ENCODE measurements at regions not wholly inside any gene's neighbourhood (a gene's known extent, or its start where the extent isn't known, plus 50 kb on each side); places are given as distances from the start of the nearest gene placed in this dataset.
"Not testable (repeated sequence)": the region's sequence is repeated elsewhere in the genome, so short reads cannot be mapped to it uniquely, and the experiment has no call there.

DNA sequence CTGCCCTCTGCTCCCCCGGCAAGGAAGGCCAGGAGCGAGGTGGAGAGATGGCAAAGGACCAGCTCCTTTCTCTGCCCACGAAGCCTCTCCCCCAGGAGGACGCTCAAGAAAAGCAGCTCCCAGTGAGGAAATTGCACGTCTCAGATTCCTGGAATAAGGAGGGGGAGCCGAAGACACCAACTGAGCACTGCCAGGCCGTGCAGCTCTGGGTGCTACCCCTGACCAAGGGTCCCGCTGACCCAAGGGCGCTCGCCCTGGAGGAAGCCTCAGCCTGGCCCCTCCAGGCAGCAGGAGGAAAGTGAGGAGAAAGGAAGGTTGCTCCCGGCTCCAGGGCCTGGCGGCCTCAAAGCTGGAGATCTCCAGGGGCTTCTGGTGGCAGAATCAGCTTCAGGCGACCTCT, 174.1 kb upstream of the SFSWAP start:
- Histone ChIP-seq H3K79me1 (ENCODE audit: low read length) (no peaks in the 10 kb centered on the region), H3K4ac (ENCODE audit: low read depth, low read length) (no peak overlapping the region), H3K36me3 (ENCODE audit: control insufficient read depth, insufficient read depth, low read length) (no peaks in the 10 kb centered on the region), H3K79me2 (ENCODE audit: control insufficient read depth, insufficient read depth, low read length) (no peaks in the 10 kb centered on the region), H3K56ac (ENCODE audit: low read length) (no peak overlapping the region), H2BK120ac (ENCODE audit: low read depth, low read length) (no peak overlapping the region), H2AK5ac (ENCODE audit: low read length) (no peak overlapping the region), H3K23ac (ENCODE audit: low read length) (no peak overlapping the region), H3K4me3 (ENCODE audit: low read length) (no peak overlapping the region), H2BK15ac (replicated peaks; ENCODE audit: low read depth) (no peak overlapping the region), H3K27ac (ENCODE audit: low read depth, low read length) (no peak overlapping the region), H3K18ac (ENCODE audit: low read length) (no peak overlapping the region), H3K4me2 (ENCODE audit: low read length) (no peak overlapping the region), H3K4me1 (ENCODE audit: control insufficient read depth, low read depth, low read length) (no peaks in the 10 kb centered on the region), H3K27me3 (ENCODE audit: insufficient read depth, low read length, poor library complexity) (no peaks in the 10 kb centered on the region), H2BK5ac (ENCODE audit: low read length) (no peak overlapping the region), H4K5ac (ENCODE audit: low read length) (no peak overlapping the region), H4K8ac (ENCODE audit: low read depth, low read length) (no peak overlapping the region), H3K9ac (ENCODE audit: low read length) (no peak overlapping the region)
- no peak for DNase-seq
- no CpG with 5 or more reads among the region's 13 CpGs for WGBS (ENCODE audit: extremely low coverage, insufficient coverage, low lambda C conversion rate)

GRCh38 chr12:131537267-131537958, 173.5 kb upstream of the SFSWAP start:
- Histone ChIP-seq H4K8ac (ENCODE audit: low read depth, low read length) (no peak overlapping the region), H3K23ac (ENCODE audit: low read length) (no peak overlapping the region), H3K56ac (ENCODE audit: low read length) (no peak overlapping the region), H3K36me3 (ENCODE audit: control insufficient read depth, insufficient read depth, low read length) (no peaks in the 10 kb centered on the region), H2AK5ac (ENCODE audit: low read length) (no peak overlapping the region), H3K27ac (ENCODE audit: low read depth, low read length) (no peak overlapping the region), H2BK15ac (replicated peaks; ENCODE audit: low read depth) (no peak overlapping the region), H3K79me1 (ENCODE audit: low read length) (no peaks in the 10 kb centered on the region), H3K4me3 (ENCODE audit: low read length) (no peak overlapping the region), H3K27me3 (ENCODE audit: insufficient read depth, low read length, poor library complexity) (no peaks in the 10 kb centered on the region), H3K79me2 (ENCODE audit: control insufficient read depth, insufficient read depth, low read length) (no peaks in the 10 kb centered on the region), H3K4ac (ENCODE audit: low read depth, low read length) (no peak overlapping the region), H2BK120ac (ENCODE audit: low read depth, low read length) (no peak overlapping the region), H3K4me2 (ENCODE audit: low read length) (no peak overlapping the region), H3K9ac (ENCODE audit: low read length) (no peak overlapping the region), H4K5ac (ENCODE audit: low read length) (no peak overlapping the region), H3K18ac (ENCODE audit: low read length) (no peak overlapping the region), H3K4me1 (ENCODE audit: control insufficient read depth, low read depth, low read length) (no peaks in the 10 kb centered on the region), H2BK5ac (ENCODE audit: low read length) (no peak overlapping the region)
- WGBS (ENCODE audit: extremely low coverage, insufficient coverage, low lambda C conversion rate) = no CpG with 5 or more reads among the region's 11 CpGs
- DNase-seq = peak; percentile 45

- Histone ChIP-seq H2BK120ac (ENCODE audit: low read depth, low read length) (no peak overlapping the region), H3K18ac (ENCODE audit: low read length) (no peak overlapping the region), H3K9ac (ENCODE audit: low read length) (no peak overlapping the region), H3K79me2 (ENCODE audit: control insufficient read depth, insufficient read depth, low read length) (no peaks in the 10 kb centered on the region), H3K79me1 (ENCODE audit: low read length) (no peaks in the 10 kb centered on the region), H3K4ac (ENCODE audit: low read depth, low read length) (no peak overlapping the region), H3K56ac (ENCODE audit: low read length) (no peak overlapping the region), H2BK5ac (ENCODE audit: low read length) (no peak overlapping the region), H3K4me2 (ENCODE audit: low read length) (no peak overlapping the region), H3K27ac (ENCODE audit: low read depth, low read length) (no peak overlapping the region), H3K23ac (ENCODE audit: low read length) (no peak overlapping the region), H3K27me3 (ENCODE audit: insufficient read depth, low read length, poor library complexity) (no peaks in the 10 kb centered on the region), H3K36me3 (ENCODE audit: control insufficient read depth, insufficient read depth, low read length) (no peaks in the 10 kb centered on the region), H4K5ac (ENCODE audit: low read length) (no peak overlapping the region), H3K4me1 (ENCODE audit: control insufficient read depth, low read depth, low read length) (no peaks in the 10 kb centered on the region), H3K4me3 (ENCODE audit: low read length) (no peak overlapping the region), H2AK5ac (ENCODE audit: low read length) (no peak overlapping the region), H4K8ac (ENCODE audit: low read depth, low read length) (no peak overlapping the region), H2BK15ac (replicated peaks; ENCODE audit: low read depth) (no peak overlapping the region)
- no CpG with 5 or more reads among the region's 2 CpGs for WGBS (ENCODE audit: extremely low coverage, insufficient coverage, low lambda C conversion rate)
- DNase-seq = no peak
Observed at GRCh38 chr12:131539381-131539780, 171.5 kb upstream of the SFSWAP start.

DNA sequence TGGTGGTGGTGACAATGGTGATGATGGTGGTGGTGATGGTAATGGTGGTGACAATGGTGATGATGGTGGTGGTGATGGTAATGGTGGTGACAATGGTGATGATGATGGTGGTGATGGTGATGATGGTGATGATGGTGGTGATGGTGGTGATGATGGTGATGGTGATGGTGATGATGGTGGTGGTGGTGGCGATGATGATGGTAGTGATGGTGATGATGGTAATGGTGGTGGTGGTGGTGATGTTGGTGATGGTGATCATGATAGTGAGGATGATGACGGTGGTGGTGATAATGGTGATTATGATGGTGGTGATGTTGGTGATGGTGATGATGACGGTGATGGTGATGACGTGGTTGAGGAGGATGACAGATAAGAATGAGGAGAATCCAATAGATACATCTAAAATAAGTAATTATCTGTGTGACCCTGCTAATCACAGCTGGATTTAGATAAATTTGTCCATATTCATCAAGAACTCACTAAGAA, 170.7 kb upstream of the SFSWAP start:
- no peak overlapping the region for H2BK15ac ChIP-seq (replicated peaks; ENCODE audit: low read depth)
- no peak overlapping the region for H3K18ac ChIP-seq (ENCODE audit: low read length)
- H3K27ac ChIP-seq (ENCODE audit: low read depth, low read length) = no peak overlapping the region
- H3K23ac ChIP-seq (ENCODE audit: low read length) = no peak overlapping the region
- H2AK5ac ChIP-seq (ENCODE audit: low read length) = no peak overlapping the region
- no peaks in the 10 kb centered on the region for H3K79me1 ChIP-seq (ENCODE audit: low read length)
- no peaks in the 10 kb centered on the region for H3K79me2 ChIP-seq (ENCODE audit: control insufficient read depth, insufficient read depth, low read length)
- no peak overlapping the region for H4K8ac ChIP-seq (ENCODE audit: low read depth, low read length)
- no peak for DNase-seq
- no peak overlapping the region for H3K4me3 ChIP-seq (ENCODE audit: low read length)
- no peak overlapping the region for H2BK120ac ChIP-seq (ENCODE audit: low read depth, low read length)
- WGBS (ENCODE audit: extremely low coverage, insufficient coverage, low lambda C conversion rate) = 100% methylated on average over 1 of the region's 4 CpGs
- no peak overlapping the region for H3K56ac ChIP-seq (ENCODE audit: low read length)
- no peaks in the 10 kb centered on the region for H3K36me3 ChIP-seq (ENCODE audit: control insufficient read depth, insufficient read depth, low read length)
- no peak overlapping the region for H3K9ac ChIP-seq (ENCODE audit: low read length)
- H3K4me2 ChIP-seq (ENCODE audit: low read length) = no peak overlapping the region
- H3K4ac ChIP-seq (ENCODE audit: low read depth, low read length) = no peak overlapping the region
- no peaks in the 10 kb centered on the region for H3K4me1 ChIP-seq (ENCODE audit: control insufficient read depth, low read depth, low read length)
- no peaks in the 10 kb centered on the region for H3K27me3 ChIP-seq (ENCODE audit: insufficient read depth, low read length, poor library complexity)
- no peak overlapping the region for H2BK5ac ChIP-seq (ENCODE audit: low read length)
- no peak overlapping the region for H4K5ac ChIP-seq (ENCODE audit: low read length)

DNA sequence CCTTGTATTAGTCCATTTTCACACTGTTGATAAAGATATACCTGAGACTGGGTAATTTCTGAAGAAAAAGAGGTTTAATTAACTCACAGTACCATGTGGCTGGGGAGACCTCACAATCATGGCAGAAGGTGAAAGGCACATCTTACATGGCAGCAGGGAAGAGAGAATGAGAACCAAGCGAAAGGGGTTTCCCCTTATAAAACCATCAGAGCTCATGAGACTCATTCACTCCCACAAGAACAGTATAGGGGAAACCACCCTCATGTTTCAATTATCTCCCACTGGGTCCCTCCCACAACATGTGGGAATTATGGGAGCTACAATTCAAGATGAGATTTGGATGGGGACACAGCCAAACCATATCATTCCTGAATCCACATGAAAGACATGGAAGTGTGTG, 169.4 kb upstream of the SFSWAP start:
- not testable (repeated sequence) for DNase-seq; H2BK5ac ChIP-seq (ENCODE audit: low read length); H3K56ac ChIP-seq (ENCODE audit: low read length); H3K4me3 ChIP-seq (ENCODE audit: low read length); H2BK15ac ChIP-seq (replicated peaks; ENCODE audit: low read depth); H3K4me2 ChIP-seq (ENCODE audit: low read length); H3K4me1 ChIP-seq (ENCODE audit: control insufficient read depth, low read depth, low read length); H3K79me1 ChIP-seq (ENCODE audit: low read length); H3K27me3 ChIP-seq (ENCODE audit: insufficient read depth, low read length, poor library complexity); H3K23ac ChIP-seq (ENCODE audit: low read length); H3K79me2 ChIP-seq (ENCODE audit: control insufficient read depth, insufficient read depth, low read length); H3K18ac ChIP-seq (ENCODE audit: low read length); H3K9ac ChIP-seq (ENCODE audit: low read length); H2AK5ac ChIP-seq (ENCODE audit: low read length); H3K4ac ChIP-seq (ENCODE audit: low read depth, low read length); H3K36me3 ChIP-seq (ENCODE audit: control insufficient read depth, insufficient read depth, low read length); H4K8ac ChIP-seq (ENCODE audit: low read depth, low read length); H2BK120ac ChIP-seq (ENCODE audit: low read depth, low read length); H4K5ac ChIP-seq (ENCODE audit: low read length); H3K27ac ChIP-seq (ENCODE audit: low read depth, low read length)
- WGBS (ENCODE audit: extremely low coverage, insufficient coverage, low lambda C conversion rate) = no CpG with 5 or more reads among the region's 1 CpG

GRCh38 chr12:131542351-131542750, 168.5 kb upstream of the SFSWAP start:
- no peaks in the 10 kb centered on the region for H3K36me3 ChIP-seq (ENCODE audit: control insufficient read depth, insufficient read depth, low read length)
- H3K79me2 ChIP-seq (ENCODE audit: control insufficient read depth, insufficient read depth, low read length) = no peaks in the 10 kb centered on the region
- H3K27me3 ChIP-seq (ENCODE audit: insufficient read depth, low read length, poor library complexity) = no peaks in the 10 kb centered on the region
- H2AK5ac ChIP-seq (ENCODE audit: low read length) = no peak overlapping the region
- no peaks in the 10 kb centered on the region for H3K79me1 ChIP-seq (ENCODE audit: low read length)
- H3K18ac ChIP-seq (ENCODE audit: low read length) = no peak overlapping the region
- H3K9ac ChIP-seq (ENCODE audit: low read length) = no peak overlapping the region
- H4K8ac ChIP-seq (ENCODE audit: low read depth, low read length) = no peak overlapping the region
- H2BK15ac ChIP-seq (replicated peaks; ENCODE audit: low read depth) = no peak overlapping the region
- no peak overlapping the region for H3K23ac ChIP-seq (ENCODE audit: low read length)
- no peak overlapping the region for H2BK120ac ChIP-seq (ENCODE audit: low read depth, low read length)
- WGBS (ENCODE audit: extremely low coverage, insufficient coverage, low lambda C conversion rate) = no CpG with 5 or more reads among the region's 4 CpGs
- H3K4me2 ChIP-seq (ENCODE audit: low read length) = no peak overlapping the region
- no peak overlapping the region for H4K5ac ChIP-seq (ENCODE audit: low read length)
- no peak overlapping the region for H3K4ac ChIP-seq (ENCODE audit: low read depth, low read length)
- H3K4me3 ChIP-seq (ENCODE audit: low read length) = no peak overlapping the region
- no peak overlapping the region for H3K56ac ChIP-seq (ENCODE audit: low read length)
- no peak overlapping the region for H3K27ac ChIP-seq (ENCODE audit: low read depth, low read length)
- DNase-seq = no peak
- H3K4me1 ChIP-seq (ENCODE audit: control insufficient read depth, low read depth, low read length) = no peaks in the 10 kb centered on the region
- H2BK5ac ChIP-seq (ENCODE audit: low read length) = no peak overlapping the region

Measured in mesendoderm (in vitro differentiated cells).